IMR-90 (cell line): ENCODE measurements at regions not wholly inside any gene's neighbourhood (a gene's known extent, or its start where the extent isn't known, plus 50 kb on each side); places are given as distances from the start of the nearest gene placed in this dataset.

Experiments used
- ATAC-seq: fragments of 200-7000 bp; cut with Tn5 transposase; 2 replicates; pipeline ENCODE4 v1.9.1; 2020; ENCODE audit warnings: low read depth, mild to moderate bottlenecking, moderate library complexity
- BruUV-seq: library from RNA; stranded (reverse); fragments of 400-500 nt; replicated peaks from 2 replicates; lab custom pipeline; 2021; lab: Mats Ljungman, UMichigan
- CTCF ChIA-PET: fragments of 300-600 bp; formaldehyde crosslinking; extraction: SDS; loops from one replicate; lab custom pipeline; 2021; ENCODE audit warnings: antibody characterized with exemption; lab: Yijun Ruan, JAX
- POLR2A ChIA-PET: fragments of 300-600 bp; sonication (Branson Sonifier 250); formaldehyde crosslinking; loops from one replicate; lab custom pipeline; 2022; ENCODE audit warnings: antibody characterized with exemption; ENCODE audit not compliant: unreplicated experiment; lab: Charles Lee
- DNase-seq: peaks from one replicate; pipeline ENCODE4 v3.0.0; 2013
- H2AFZ ChIP-seq: replicated peaks from 2 replicates; pipeline ENCODE3; 2013; ENCODE audit warnings: low read length, mild to moderate bottlenecking; ENCODE audit not compliant: poor library complexity
- H2AK5ac ChIP-seq: 2 replicates; pipeline ENCODE4 v1.6.1; 2013; ENCODE audit warnings: low read depth, low read length, inconsistent platforms
- H2AK9ac ChIP-seq: replicated peaks from 2 replicates; pipeline ENCODE3; 2013; ENCODE audit warnings: mild to moderate bottlenecking, low read depth, low read length, moderate library complexity; ENCODE audit not compliant: poor library complexity
- H2BK120ac ChIP-seq: 2 replicates; pipeline ENCODE4 v1.6.1; 2013; ENCODE audit warnings: low read depth, low read length, inconsistent platforms
- H2BK15ac ChIP-seq: 3 replicates; pipeline ENCODE4 v1.6.1; 2013; ENCODE audit warnings: low read depth, low read length, inconsistent platforms
- H2BK20ac ChIP-seq: 2 replicates; pipeline ENCODE4 v1.6.1; 2013; ENCODE audit warnings: low read depth, mild to moderate bottlenecking, inconsistent platforms, low read length, moderate library complexity
- H2BK5ac ChIP-seq: 2 replicates; pipeline ENCODE4 v1.6.1; 2013; ENCODE audit warnings: mild to moderate bottlenecking, low read depth, low read length, inconsistent platforms; ENCODE audit not compliant: poor library complexity, severe bottlenecking
- H3K14ac ChIP-seq: replicated peaks from 2 replicates; pipeline ENCODE4 v1.6.1; 2013; ENCODE audit warnings: low read depth, low read length, inconsistent platforms
- H3K18ac ChIP-seq: 2 replicates; pipeline ENCODE4 v1.6.1; 2013; ENCODE audit warnings: low read depth, low read length, control low read depth
- H3K23ac ChIP-seq: 2 replicates; pipeline ENCODE4 v1.6.1; 2013; ENCODE audit warnings: low read depth, low read length, inconsistent platforms
- H3K27ac ChIP-seq: 2 replicates; pipeline ENCODE4 v1.5.1; 2013; ENCODE audit warnings: mild to moderate bottlenecking, control low read depth, low read length; ENCODE audit not compliant: insufficient read depth
- H3K27me3 ChIP-seq: 2 replicates; pipeline ENCODE4 v1.6.1; 2013; ENCODE audit warnings: low read length; ENCODE audit not compliant: control insufficient read depth, insufficient read depth
- H3K36me3 ChIP-seq: 2 replicates; pipeline ENCODE4 v1.6.1; 2013; ENCODE audit warnings: low read length, mixed read lengths; ENCODE audit not compliant: control insufficient read depth, insufficient read depth
- H3K4ac ChIP-seq: 2 replicates; pipeline ENCODE4 v1.6.1; 2013; ENCODE audit warnings: low read depth, low read length, inconsistent platforms
- H3K4me1 ChIP-seq: 2 replicates; pipeline ENCODE4 v1.6.1; 2013; ENCODE audit warnings: low read length, mixed read lengths; ENCODE audit not compliant: control insufficient read depth, insufficient read depth
- H3K4me2 ChIP-seq: 2 replicates; pipeline ENCODE4 v1.6.1; 2013; ENCODE audit warnings: low read depth, mild to moderate bottlenecking, control low read depth, low read length, moderate library complexity
- H3K4me3 ChIP-seq: 2 replicates; pipeline ENCODE4 v1.5.1; 2013; ENCODE audit warnings: low read depth, mild to moderate bottlenecking, control low read depth, low read length, moderate library complexity; ENCODE audit not compliant: insufficient read depth
- H3K56ac ChIP-seq: 2 replicates; pipeline ENCODE4 v1.6.1; 2013; ENCODE audit warnings: low read length, inconsistent platforms; ENCODE audit not compliant: insufficient read depth; ENCODE audit errors: extremely low read depth
- H3K79me1 ChIP-seq, 2 experiments: 2 replicates each; pipeline ENCODE4 v1.6.1; 2013; ENCODE audit warnings: low read length in 2 of 2, inconsistent platforms in 1 of 2, low read depth in 1 of 2
- H3K9ac ChIP-seq: 2 replicates; pipeline ENCODE4 v1.6.1; 2013; ENCODE audit warnings: low read depth, low read length, control low read depth
- H3K9me1 ChIP-seq: 2 replicates; pipeline ENCODE4 v1.6.1; 2013; ENCODE audit warnings: low read length, inconsistent platforms; ENCODE audit not compliant: insufficient read depth
- H3K9me3 ChIP-seq: 2 replicates; pipeline ENCODE4 v1.6.1; 2013; ENCODE audit warnings: low read length; ENCODE audit not compliant: control insufficient read depth, insufficient read depth
- H4K20me1 ChIP-seq: 2 replicates; pipeline ENCODE4 v1.6.1; 2013; ENCODE audit warnings: low read length, inconsistent platforms; ENCODE audit not compliant: insufficient read depth
- H4K5ac ChIP-seq: 2 replicates; pipeline ENCODE4 v1.6.1; 2013; ENCODE audit warnings: mild to moderate bottlenecking, low read depth, low read length, control low read depth
- H4K8ac ChIP-seq, 2 experiments: 2 replicates each; pipeline ENCODE4 v1.6.1; 2013; ENCODE audit warnings: low read depth in 2 of 2, low read length in 2 of 2, control low read depth in 1 of 2, inconsistent platforms in 1 of 2
- H4K91ac ChIP-seq: 2 replicates; pipeline ENCODE4 v1.6.1; 2013; ENCODE audit warnings: low read depth, low read length, inconsistent platforms; ENCODE audit not compliant: insufficient read depth
- BHLHE40 ChIP-seq: fragments of 150-350 bp; IDR thresholded peaks from 2 replicates; pipeline ENCODE4 v1.6.1; 2016; ENCODE audit warnings: mild to moderate bottlenecking, low read depth, low read length
- CEBPB ChIP-seq: IDR thresholded peaks from 2 replicates; pipeline ENCODE4 v1.6.1; 2012; ENCODE audit warnings: low read depth, low read length, improper control_type of control experiment
- CHD1 ChIP-seq: IDR thresholded peaks from 2 replicates; pipeline ENCODE4 v1.6.1; 2012; ENCODE audit warnings: low read depth, low read length, improper control_type of control experiment
- FOS ChIP-seq: fragments of 150-350 bp; IDR thresholded peaks from 2 replicates; pipeline ENCODE4 v1.6.1; 2016; ENCODE audit warnings: low read depth, low read length
- MAFK ChIP-seq: IDR thresholded peaks from 2 replicates; pipeline ENCODE4 v1.6.1; 2012; ENCODE audit warnings: low read depth, low read length, improper control_type of control experiment
- MAZ ChIP-seq: IDR thresholded peaks from 2 replicates; pipeline ENCODE4 v1.6.1; 2012; ENCODE audit warnings: low read depth, mild to moderate bottlenecking, low read length, improper control_type of control experiment, moderate library complexity, borderline replicate concordance
- MXI1 ChIP-seq: IDR thresholded peaks from 2 replicates; pipeline ENCODE4 v1.6.1; 2012; ENCODE audit warnings: low read depth, mild to moderate bottlenecking, low read length, moderate library complexity, borderline replicate concordance
- NFE2L2 ChIP-seq: fragments of 150-350 bp; IDR thresholded peaks from 2 replicates; pipeline ENCODE4 v1.6.1; 2016; ENCODE audit warnings: low read depth, mild to moderate bottlenecking, low read length
- POLR2A ChIP-seq: IDR thresholded peaks from 2 replicates; pipeline ENCODE4 v1.6.1; 2012; ENCODE audit warnings: mild to moderate bottlenecking, low read depth, low read length
- RAD21 ChIP-seq: IDR thresholded peaks from 2 replicates; pipeline ENCODE4 v1.6.1; 2012; ENCODE audit warnings: low read length, improper control_type of control experiment
- RCOR1 ChIP-seq: IDR thresholded peaks from 2 replicates; pipeline ENCODE4 v1.6.1; 2012; ENCODE audit warnings: mild to moderate bottlenecking, low read length, improper control_type of control experiment; ENCODE audit not compliant: insufficient replicate concordance
- RFX5 ChIP-seq: IDR thresholded peaks from 2 replicates; pipeline ENCODE4 v1.8.0; 2012; ENCODE audit warnings: low read depth, mild to moderate bottlenecking, low read length, moderate library complexity
- SMC3 ChIP-seq: fragments of 150-350 bp; IDR thresholded peaks from 2 replicates; pipeline ENCODE4 v1.6.1; 2016; ENCODE audit warnings: low read depth, mild to moderate bottlenecking, antibody characterized with exemption, low read length, moderate library complexity
- WGBS, 2 experiments: methylation state at CpG; one replicate each; pipeline versions ENCODE4 v1.1.5 to v1.1.7; 2013; ENCODE audit warnings: missing lambda C conversion rate in 2 of 2; ENCODE audit not compliant: insufficient read length in 1 of 2; ENCODE audit errors: extremely low coverage in 2 of 2; 5-methylcytosine and 5-hydroxymethylcytosine counted together
- dilution Hi-C: fragments of 300-500 bp; cut with HindIII; formaldehyde crosslinking; loops from one replicate; pipeline ENCODE4 v1.14.3; 2018; ENCODE audit warnings: low sequenced_read_pairs; ENCODE audit not compliant: unreplicated experiment
- in situ Hi-C: fragments of 300-500 bp; cut with MboI; formaldehyde crosslinking; loops from 3 replicates; pipeline ENCODE4 v1.14.3; 2019; ENCODE audit warnings: low sequenced_read_pairs, inconsistent platforms, mixed read lengths
- intact Hi-C: fragments of 100-400 bp; cut with micrococcal nuclease; formaldehyde crosslinking; loops from 2 replicates; pipeline ENCODE4 v1.10.0; 2022
- TF ChIP-seq, protein P1 (sequence below): fragments of 150-350 bp; IDR thresholded peaks from 2 replicates; pipeline ENCODE4 v1.6.1; 2017; ENCODE audit warnings: mild to moderate bottlenecking, antibody characterized with exemption, low read length, low read depth
- TF ChIP-seq, protein P2 (sequence below): fragments of 150-350 bp; IDR thresholded peaks from 2 replicates; pipeline ENCODE4 v1.6.1; 2016; ENCODE audit warnings: low read depth, mild to moderate bottlenecking, low read length, moderate library complexity, borderline replicate concordance
- TF ChIP-seq, protein P3 (sequence below): conservative IDR thresholded peaks from 2 replicates; pipeline ENCODE4 v1.5.1; 2012; ENCODE audit warnings: mild to moderate bottlenecking, low read depth, low read length, improper control_type of control experiment

GRCh38 chr4:30811296-30811695, 91.1 kb downstream of the PCDH7 start:
- ChIA-PET POLR2A (no interaction called here), CTCF (no interaction called here)
- Histone ChIP-seq H3K27ac (no peak overlapping the region), H3K27me3 (no peaks in the 10 kb centered on the region), H3K9me1 (no peaks in the 10 kb centered on the region), H3K56ac (no peak overlapping the region), H2BK20ac (no peak overlapping the region), H3K36me3 (no peaks in the 10 kb centered on the region), H2AFZ (no peak overlapping the region), H4K8ac (no peak overlapping the region), H3K9me3 (no peaks in the 10 kb centered on the region), H3K9ac (no peak overlapping the region), H2BK120ac (no peak overlapping the region), H3K23ac (no peak overlapping the region), H3K4ac (no peak overlapping the region), H3K79me1 (no peaks in the 10 kb centered on the region), H3K14ac (no peak overlapping the region), H2BK5ac (no peak overlapping the region), H2AK5ac (no peak overlapping the region), H3K4me1 (no peaks in the 10 kb centered on the region), H4K5ac (no peak overlapping the region), H3K4me3 (no peak overlapping the region), H4K20me1 (no peaks in the 10 kb centered on the region), H4K91ac (no peak overlapping the region), H3K18ac (no peak overlapping the region), H3K4me2 (no peak overlapping the region), H2BK15ac (no peak overlapping the region), H2AK9ac (no peak overlapping the region)
- DNase-seq (no peak), ATAC-seq (no peak)
- BruUV-seq: no TSS peak
- intact Hi-C loops: no loop called here
- no peak for TF ChIP-seq MAZ
- no peak for TF ChIP-seq CHD1
- TF ChIP-seq, protein P1, sequence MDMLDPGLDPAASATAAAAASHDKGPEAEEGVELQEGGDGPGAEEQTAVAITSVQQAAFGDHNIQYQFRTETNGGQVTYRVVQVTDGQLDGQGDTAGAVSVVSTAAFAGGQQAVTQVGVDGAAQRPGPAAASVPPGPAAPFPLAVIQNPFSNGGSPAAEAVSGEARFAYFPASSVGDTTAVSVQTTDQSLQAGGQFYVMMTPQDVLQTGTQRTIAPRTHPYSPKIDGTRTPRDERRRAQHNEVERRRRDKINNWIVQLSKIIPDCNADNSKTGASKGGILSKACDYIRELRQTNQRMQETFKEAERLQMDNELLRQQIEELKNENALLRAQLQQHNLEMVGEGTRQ: no peak
- no peak for TF ChIP-seq BHLHE40
- no peak for TF ChIP-seq CEBPB
- no peak for TF ChIP-seq RFX5
- TF ChIP-seq FOS: no peak
- TF ChIP-seq SMC3: no peak
- TF ChIP-seq RCOR1: no peak
- no peak for TF ChIP-seq NFE2L2
- TF ChIP-seq MXI1: no peak
- no peak for TF ChIP-seq RAD21
- no peak for TF ChIP-seq POLR2A
- no peak for TF ChIP-seq MAFK
- TF ChIP-seq, protein P2, sequence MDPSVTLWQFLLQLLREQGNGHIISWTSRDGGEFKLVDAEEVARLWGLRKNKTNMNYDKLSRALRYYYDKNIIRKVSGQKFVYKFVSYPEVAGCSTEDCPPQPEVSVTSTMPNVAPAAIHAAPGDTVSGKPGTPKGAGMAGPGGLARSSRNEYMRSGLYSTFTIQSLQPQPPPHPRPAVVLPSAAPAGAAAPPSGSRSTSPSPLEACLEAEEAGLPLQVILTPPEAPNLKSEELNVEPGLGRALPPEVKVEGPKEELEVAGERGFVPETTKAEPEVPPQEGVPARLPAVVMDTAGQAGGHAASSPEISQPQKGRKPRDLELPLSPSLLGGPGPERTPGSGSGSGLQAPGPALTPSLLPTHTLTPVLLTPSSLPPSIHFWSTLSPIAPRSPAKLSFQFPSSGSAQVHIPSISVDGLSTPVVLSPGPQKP: no peak
- TF ChIP-seq, protein P3, sequence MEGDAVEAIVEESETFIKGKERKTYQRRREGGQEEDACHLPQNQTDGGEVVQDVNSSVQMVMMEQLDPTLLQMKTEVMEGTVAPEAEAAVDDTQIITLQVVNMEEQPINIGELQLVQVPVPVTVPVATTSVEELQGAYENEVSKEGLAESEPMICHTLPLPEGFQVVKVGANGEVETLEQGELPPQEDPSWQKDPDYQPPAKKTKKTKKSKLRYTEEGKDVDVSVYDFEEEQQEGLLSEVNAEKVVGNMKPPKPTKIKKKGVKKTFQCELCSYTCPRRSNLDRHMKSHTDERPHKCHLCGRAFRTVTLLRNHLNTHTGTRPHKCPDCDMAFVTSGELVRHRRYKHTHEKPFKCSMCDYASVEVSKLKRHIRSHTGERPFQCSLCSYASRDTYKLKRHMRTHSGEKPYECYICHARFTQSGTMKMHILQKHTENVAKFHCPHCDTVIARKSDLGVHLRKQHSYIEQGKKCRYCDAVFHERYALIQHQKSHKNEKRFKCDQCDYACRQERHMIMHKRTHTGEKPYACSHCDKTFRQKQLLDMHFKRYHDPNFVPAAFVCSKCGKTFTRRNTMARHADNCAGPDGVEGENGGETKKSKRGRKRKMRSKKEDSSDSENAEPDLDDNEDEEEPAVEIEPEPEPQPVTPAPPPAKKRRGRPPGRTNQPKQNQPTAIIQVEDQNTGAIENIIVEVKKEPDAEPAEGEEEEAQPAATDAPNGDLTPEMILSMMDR: no peak
- WGBS, 2 experiments: no CpG with 5 or more reads among the region's 2 CpGs
- dilution Hi-C loops: no loop called here
- in situ Hi-C loops: no loop called here
